Medulla oblongata (tissue), 1 donor: ENCODE measurements at regions not wholly inside any gene's neighbourhood (a gene's known extent, or its start where the extent isn't known, plus 50 kb on each side); places are given as distances from the start of the nearest gene placed in this dataset.

Source experiments
- DNase-seq: peaks from one replicate; pipeline ENCODE4 v3.0.0-alpha.2; 2015; ENCODE audit errors: extremely low spot score

DNA sequence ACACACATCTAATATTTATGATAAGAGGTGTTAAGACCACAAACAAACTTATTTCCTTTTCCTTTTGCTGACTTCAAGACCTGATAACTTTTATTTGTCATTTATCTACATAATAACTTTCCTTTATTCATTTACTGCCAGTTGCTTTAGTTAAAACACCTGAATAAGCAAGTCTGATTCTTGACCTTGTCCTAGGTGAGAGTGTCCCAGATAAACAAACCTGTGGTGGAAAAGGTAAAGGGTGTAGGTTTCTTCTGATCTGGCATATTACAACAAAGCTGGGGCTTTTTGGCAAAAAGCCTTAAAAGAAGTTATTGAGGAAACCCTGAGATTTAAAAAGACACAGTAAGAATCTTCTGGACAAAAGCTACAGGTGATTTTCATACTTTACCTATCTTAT lies 191.5 kb downstream of the ZBBX start:
- DNase-seq: no peak

DNA sequence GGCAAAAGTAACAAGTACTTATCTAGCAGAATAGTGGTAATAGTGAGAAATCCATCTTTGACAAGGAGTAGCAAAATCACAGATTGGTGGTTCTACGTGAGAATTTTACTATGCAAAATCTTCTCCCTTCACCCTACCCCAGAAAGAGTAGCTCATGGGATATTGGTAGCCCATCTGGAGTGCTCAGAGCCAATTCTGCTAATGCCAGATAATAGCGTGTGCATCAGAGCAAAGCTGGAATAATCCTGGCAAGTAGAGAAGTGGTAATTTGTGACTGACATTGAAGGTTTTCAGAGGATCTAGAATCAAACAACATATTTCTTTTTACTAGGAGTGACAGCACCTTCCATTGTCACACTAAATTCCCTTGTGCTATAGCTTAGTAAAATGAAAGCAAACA lies 192.9 kb downstream of the ZBBX start:
- no peak for DNase-seq

DNA sequence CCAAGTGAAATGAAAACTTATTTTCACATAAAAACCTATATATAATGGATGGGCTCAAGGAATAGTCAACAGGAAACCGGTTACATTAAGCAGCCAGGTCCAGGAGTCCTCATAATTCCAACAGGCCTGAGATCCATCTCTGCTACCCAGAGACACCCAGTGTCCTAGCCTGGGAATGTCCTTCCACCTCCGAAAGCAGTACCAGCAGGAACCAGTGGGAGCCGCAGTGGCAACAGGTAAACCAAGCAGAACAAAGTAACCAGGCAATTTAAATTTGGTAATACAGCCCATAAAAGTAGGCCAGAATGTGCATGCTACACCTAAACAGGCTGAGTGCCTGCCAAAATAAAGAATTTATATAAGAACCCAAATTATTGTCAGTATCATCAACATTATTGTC lies 195.6 kb downstream of the ZBBX start:
- no peak for DNase-seq

DNA sequence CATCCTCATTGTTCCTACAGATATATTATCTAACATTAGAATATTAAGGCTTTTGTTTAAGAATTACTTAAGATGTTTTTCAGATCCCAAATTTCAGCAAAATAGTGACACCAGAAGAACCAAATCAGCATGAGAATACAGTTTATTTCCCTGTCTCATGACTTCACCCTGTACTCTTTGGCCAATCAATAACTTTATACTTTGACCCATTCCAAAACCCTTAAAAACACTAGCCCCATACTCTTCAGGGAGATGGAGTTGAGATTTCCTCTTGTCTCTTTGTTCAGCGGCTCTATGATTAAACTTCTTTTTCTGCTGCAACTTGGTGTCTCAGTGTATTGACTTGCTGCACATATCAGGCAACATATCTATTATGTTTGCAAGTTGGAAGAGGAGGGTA lies 207.7 kb downstream of the ZBBX start:
- DNase-seq: no peak

DNA sequence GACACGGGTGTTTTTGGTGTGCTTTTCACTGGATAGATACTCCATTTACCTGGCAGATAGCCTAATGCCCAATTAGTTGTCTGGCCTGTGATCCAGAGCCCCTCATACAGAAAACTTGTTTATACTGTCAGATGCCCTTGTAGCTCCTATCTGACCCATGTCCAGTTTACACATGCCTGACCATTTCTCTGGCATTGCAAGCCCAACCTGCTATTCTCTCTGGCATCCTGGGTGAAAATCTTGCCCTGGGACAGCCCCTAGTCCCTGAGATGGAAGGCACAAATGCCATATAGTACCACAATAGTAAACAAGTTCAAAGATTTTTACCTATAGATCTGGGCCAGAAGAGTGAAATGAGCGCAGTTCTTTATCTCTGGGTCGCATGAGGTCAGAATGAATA lies 212.6 kb downstream of the ZBBX start:
- no peak for DNase-seq

GRCh38 chr3:167166594-167167253 lies 213.4 kb downstream of the ZBBX start:
- DNase-seq: peak; percentile 23

- DNase-seq: no peak
Observed at GRCh38 chr3:167166012-167166411, 214.1 kb downstream of the ZBBX start.

DNA sequence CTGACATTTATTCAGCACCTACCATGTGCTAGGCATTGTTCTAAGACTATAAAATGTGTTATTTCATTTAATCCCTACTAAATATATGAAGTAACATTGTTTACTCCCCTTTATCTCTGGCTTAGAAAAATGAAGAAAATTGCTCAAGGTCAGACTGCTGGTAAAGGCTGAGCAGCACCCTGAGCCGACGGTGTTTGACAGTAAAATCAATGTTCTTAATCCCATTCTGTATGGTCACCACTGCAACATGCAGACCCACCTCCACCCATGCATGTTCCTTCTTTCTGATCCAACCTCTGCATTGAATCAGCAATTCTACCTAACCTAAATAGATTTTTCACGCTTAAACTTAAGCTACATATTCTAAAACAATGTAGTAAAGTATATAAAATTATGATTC lies 216.5 kb downstream of the ZBBX start:
- no peak for DNase-seq

GRCh38 chr3:167162083-167162482 lies 218.0 kb downstream of the ZBBX start:
- no peak for DNase-seq

GRCh38 chr3:167160781-167161180 lies 219.3 kb downstream of the ZBBX start:
- no peak for DNase-seq

DNA sequence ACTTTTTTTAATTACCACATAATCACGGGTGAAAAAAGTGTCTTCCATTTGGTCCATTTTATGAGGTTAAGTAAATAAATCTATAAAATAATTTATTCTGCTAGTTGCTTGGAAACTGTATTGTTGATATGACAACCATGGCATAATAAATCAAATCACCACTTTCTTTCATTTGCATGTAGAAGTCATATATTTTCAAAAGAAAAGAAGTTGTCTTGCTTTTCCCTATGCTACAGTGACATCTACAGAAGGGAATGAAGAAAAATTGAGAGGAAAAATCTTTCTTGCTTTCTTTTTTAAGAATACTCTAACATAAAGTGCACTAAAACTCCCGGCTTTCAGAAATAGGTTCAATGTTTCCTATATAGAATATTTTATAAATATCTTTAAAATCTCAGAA lies 228.5 kb downstream of the ZBBX start:
- no peak for DNase-seq

GRCh38 chr3:167148136-167148535 lies 232.0 kb downstream of the ZBBX start:
- no peak for DNase-seq

- no peak for DNase-seq
Observed at GRCh38 chr3:167146911-167147310, 233.2 kb downstream of the ZBBX start.

DNA sequence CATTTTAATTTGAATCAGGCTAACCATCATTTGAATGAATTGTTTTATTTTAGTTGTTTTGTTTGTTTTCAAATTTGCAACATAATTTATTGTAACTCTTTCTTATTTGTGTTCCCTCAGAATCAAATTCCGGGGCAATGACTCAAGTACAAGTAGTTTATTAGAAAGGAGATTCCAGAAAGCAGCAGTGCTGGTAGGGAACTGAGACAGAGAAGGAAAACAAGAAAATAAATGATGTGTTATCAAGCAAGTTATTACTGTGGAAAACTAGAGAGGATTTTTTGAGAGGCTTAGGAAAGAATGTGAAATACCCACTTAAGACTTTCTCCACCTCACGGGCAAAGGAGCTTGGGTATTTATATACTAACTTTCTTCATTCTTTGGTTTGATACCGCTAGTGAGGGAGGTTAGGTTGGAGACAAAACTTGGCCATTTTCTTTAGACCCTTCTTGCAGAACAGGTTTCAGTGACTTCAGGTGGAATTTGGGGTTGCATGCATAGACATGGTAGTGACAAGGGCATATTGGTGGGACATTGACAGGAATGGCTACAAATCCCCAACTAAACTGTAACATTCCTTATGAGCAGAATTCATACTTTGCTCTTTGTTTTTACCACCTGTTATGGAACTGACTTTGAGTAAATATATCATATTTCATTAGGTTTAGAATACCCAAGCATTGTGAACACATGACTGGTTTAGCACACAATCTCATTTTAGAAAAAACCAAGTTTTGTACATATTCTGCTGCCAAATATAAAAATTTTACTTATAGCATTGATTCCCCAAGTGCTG lies 254.3 kb downstream of the ZBBX start:
- DNase-seq: no peak

- DNase-seq: no peak
Observed at GRCh38 chr3:167120828-167121227, 259.3 kb downstream of the ZBBX start.

DNA sequence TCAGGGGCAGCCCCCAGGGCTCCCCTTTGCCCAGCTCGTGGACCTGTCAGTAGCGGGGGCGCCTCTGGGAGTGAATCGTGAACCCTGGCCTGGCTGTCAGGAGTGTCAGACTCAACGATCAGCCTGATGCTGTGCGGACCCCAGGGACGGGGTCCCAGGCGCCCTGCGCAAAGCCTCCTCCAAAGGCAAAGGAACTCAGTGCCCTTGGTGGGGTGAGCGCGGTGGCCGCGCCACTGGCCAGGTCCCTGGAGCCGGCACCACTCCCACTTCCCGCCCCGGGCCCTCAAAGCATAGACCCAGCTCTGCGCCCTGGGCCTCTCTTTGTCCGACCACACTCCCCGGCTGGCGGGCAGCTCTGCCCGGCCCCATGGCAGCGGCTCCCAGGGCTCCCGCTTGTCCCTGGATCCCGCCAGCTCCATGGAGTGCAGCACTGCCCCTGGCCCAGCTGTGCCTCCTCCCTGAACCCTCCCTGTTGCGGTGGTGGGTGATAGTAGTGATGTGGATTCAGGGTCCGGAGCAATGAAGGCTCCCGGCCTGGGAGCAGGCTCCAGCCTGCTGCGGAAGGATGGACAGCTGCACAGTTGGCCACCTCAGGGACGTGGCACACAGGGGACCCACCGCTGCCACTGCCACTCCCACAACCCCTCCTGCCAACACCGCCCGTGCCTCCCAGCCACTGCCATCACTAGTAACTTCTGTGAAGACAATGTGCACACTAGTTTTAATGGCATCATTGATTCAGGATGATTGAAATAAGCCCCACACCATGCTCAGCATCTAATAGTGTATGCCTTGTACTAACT lies 263.8 kb downstream of the ZBBX start:
- DNase-seq: no peak

DNA sequence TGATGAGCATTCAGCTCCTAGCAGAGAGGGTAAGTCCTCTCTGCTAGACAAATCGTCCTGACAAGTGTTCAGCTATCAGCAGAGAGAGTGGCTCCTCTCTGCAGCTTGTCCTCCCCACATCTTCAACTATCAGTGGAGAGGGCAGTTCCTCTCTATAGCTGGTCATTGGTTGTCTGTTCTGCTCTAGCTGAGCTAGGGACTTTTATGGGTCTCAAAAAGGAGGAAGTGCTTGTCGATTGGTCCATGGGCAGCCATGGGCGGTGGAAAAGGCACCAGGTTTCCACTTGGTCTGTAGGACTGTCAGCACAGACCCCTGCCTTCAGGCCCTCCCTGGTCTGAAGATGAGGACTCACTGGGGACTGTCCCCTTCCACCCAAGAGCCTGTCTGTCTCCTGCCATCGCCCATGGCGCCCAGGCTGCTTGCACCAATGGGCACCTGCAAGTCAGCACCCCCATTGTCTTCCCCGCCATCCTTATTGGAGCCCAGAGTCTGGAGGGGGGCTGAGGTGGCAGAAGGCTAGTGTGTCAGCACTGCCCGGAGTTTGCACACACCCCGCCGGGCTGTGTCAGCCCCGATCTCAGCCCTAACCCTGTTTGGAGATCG lies 264.7 kb downstream of the ZBBX start:
- DNase-seq: no peak

GRCh38 chr3:167114619-167115018 lies 265.5 kb downstream of the ZBBX start:
- no peak for DNase-seq

GRCh38 chr3:167113035-167113830 lies 266.9 kb downstream of the ZBBX start:
- DNase-seq: no peak

DNA sequence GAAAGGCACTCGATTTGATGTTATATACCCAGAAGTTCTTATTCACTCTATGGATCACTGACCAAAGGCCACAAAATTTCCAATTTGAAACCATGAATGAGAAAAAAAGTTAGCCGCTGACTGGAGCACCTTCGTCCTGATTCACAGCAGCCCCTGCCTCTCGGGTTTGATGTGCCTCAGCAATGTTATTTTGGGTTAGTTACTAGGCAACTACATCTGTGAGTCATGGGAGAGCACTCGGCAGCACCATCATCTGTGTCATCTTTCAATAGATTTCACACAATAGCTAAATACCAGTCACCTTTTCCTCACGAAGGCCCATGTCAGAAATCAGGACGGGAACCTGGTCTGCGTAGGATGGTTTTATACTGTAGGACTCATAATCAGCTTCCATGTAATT lies 269.2 kb downstream of the ZBBX start:
- no peak for DNase-seq

DNA sequence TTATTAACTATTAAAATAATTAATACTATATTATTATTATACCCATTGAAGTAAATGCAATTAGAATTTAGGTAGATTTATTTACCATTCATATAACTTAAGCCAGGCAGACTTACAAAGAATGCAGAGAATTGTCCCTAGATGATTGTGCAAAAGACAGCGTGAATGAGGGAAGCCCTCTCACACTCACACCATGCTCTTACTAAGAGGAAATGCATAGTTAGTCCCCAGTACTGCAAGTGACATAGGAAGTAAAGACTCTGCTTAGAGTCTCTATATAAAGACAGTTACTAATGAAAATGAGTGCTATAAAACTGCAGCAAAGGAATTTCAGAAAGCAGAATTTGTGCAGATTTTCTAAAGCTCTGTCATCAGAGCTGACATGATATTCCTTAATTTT lies 270.4 kb downstream of the ZBBX start:
- DNase-seq: no peak
